ENCODE measurements at regions not wholly inside any gene's neighbourhood (a gene's known extent, or its start where the extent isn't known, plus 50 kb on each side); places are given as distances from the start of the nearest gene placed in this dataset.
A peak's percentile ranks its signal among the peaks of the same experiment; 100 is the strongest.

DNA sequence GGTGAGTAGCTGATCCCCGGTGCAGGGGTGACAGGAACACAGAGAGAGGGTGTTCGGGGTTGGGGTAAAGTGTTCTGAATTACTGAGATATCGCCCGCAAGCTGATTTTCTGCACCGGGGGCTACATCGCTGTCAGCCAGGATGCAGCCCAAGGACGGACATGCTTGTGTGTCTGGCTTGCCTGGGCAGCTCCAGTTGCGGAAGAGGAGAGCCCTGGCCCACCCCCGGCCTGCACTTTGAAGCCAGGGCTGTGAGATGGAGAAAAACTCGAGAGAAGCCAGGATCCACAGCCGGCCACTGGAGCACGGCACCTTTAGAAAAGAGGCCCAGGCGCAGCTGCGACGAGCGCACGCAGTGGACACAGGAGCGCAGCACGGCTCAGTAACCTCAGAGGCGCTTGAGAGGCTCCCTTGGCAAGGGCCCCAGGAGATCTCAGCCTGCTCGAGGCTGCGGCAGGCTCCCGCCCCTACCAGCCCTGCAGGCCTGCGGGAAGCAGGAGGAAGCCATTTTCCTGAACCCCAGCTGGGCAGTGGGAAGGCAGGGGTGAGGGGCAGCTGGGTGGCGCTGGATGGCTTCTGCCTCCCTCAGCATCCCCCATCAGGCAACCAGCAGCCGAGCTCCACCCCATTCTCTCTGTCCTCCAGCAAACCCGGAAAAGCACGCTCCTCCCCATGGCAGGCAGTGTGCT, 59.2 kb downstream of the C9orf50 start:
- Histone ChIP-seq H3K4me3 (no peak overlapping the region), H3K9me3 (no peaks in the 10 kb centered on the region), H3K27me3 (ENCODE audit: low read depth) (no peaks in the 10 kb centered on the region), H3K36me3 (replicated peaks) (no peaks in the 10 kb centered on the region), H3K4me1 (peaks cover 16% of the 10 kb centered on the region)
- no peak for DNase-seq (ENCODE audit: low spot score in 2 of 2)
- in situ Hi-C loops (cut with MboI; ENCODE audit: low sequenced_read_pairs), result no loop called here

- in situ Hi-C loops (cut with MboI; ENCODE audit: low sequenced_read_pairs), result no loop called here
- Histone ChIP-seq H3K4me1 (peaks cover 20% of the 10 kb centered on the region), H3K36me3 (replicated peaks) (no peaks in the 10 kb centered on the region), H3K9me3 (no peaks in the 10 kb centered on the region), H3K27me3 (ENCODE audit: low read depth) (no peaks in the 10 kb centered on the region), H3K4me3 (no peak overlapping the region)
- DNase-seq (ENCODE audit: low spot score in 2 of 2), result no peak
These were observed 60.0 kb downstream of the C9orf50 start for GRCh38 chr9:129560881-129561306.

- no peak for DNase-seq (ENCODE audit: low spot score in 2 of 2)
- peaks cover 20% of the 10 kb centered on the region for H3K4me1 ChIP-seq
- in situ Hi-C loops (cut with MboI; ENCODE audit: low sequenced_read_pairs), result no loop called here
These were observed 61.4 kb downstream of the C9orf50 start for GRCh38 chr9:129559506-129559881.

GRCh38 chr9:129558551-129559505, 62.1 kb downstream of the C9orf50 start:
- in situ Hi-C loops (cut with MboI; ENCODE audit: low sequenced_read_pairs), result no loop called here
- Histone ChIP-seq H3K36me3 (replicated peaks) (no peaks in the 10 kb centered on the region), H3K4me3 (no peak overlapping the region), H3K4me1 (peaks cover 20% of the 10 kb centered on the region), H3K9me3 (no peaks in the 10 kb centered on the region), H3K27me3 (ENCODE audit: low read depth) (no peaks in the 10 kb centered on the region)
- no peak for DNase-seq (ENCODE audit: low spot score in 2 of 2)

More at GRCh38 chr9:129559506-129559881, 61.4 kb downstream of the C9orf50 start:
- H3K36me3 ChIP-seq (replicated peaks), result no peaks in the 10 kb centered on the region
- no peaks in the 10 kb centered on the region for H3K27me3 ChIP-seq (ENCODE audit: low read depth)
- H3K9me3 ChIP-seq, result no peaks in the 10 kb centered on the region
- no peak overlapping the region for H3K4me3 ChIP-seq

GRCh38 chr9:129558063-129558550, 62.8 kb downstream of the C9orf50 start:
- in situ Hi-C loops (cut with MboI; ENCODE audit: low sequenced_read_pairs), result no loop called here

DNA sequence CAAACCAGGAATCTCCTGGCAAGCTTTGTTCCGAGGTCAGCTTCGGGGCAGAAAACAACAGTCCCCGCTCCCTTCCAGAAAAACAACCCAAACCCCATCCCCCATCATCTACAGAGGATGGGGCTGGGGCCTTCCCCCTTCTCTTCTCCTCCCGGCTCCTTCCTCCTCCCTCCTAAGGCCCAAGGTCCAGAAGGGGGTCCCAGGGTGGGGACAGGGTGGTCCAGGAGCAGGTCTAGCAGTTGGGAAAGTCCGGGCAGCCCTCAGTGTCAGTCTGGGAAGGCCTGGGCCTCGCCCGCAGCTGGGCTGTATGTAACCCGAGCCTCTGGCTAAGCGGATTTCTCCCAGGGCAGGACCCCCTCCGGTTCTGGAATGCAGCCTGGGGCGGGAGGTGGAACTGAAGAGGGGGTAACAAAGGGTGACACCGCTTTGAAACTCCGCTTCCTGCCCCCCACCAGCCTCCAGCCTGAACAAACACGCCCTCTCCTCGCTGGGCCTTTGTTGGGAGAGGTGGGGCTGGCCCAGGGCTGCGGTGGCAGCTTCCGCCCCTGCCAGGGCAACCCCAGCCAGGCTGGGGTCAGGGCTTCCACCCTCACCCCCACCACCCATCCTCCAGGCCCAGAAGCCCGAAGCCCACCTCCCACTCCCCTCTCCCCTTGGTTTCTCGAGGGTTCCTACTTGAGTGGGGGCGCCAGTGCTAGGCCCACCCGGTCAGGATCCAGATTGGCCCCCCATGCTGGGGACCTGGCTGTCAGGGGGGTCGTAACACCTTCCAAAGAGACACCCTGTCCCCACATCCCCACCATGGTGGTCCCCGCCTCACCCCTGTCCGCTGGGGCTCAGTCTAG, 63.5 kb downstream of the C9orf50 start:
- Histone ChIP-seq H3K4me1 (peaks cover 24% of the 10 kb centered on the region), H3K9me3 (no peaks in the 10 kb centered on the region), H3K27me3 (ENCODE audit: low read depth) (no peaks in the 10 kb centered on the region), H3K36me3 (replicated peaks) (no peaks in the 10 kb centered on the region), H3K4me3 (no peak overlapping the region)
- peak; percentile 87 to 94 for DNase-seq (ENCODE audit: low spot score in 2 of 2)
- in situ Hi-C loops (cut with MboI; ENCODE audit: low sequenced_read_pairs), result no loop called here

More at GRCh38 chr9:129558063-129558550, 62.8 kb downstream of the C9orf50 start:
- Histone ChIP-seq H3K36me3 (replicated peaks) (no peaks in the 10 kb centered on the region), H3K9me3 (no peaks in the 10 kb centered on the region), H3K27me3 (ENCODE audit: low read depth) (no peaks in the 10 kb centered on the region), H3K4me1 (peaks cover 20% of the 10 kb centered on the region), H3K4me3 (no peak overlapping the region)
- DNase-seq (ENCODE audit: low spot score in 2 of 2), result no peak

DNA sequence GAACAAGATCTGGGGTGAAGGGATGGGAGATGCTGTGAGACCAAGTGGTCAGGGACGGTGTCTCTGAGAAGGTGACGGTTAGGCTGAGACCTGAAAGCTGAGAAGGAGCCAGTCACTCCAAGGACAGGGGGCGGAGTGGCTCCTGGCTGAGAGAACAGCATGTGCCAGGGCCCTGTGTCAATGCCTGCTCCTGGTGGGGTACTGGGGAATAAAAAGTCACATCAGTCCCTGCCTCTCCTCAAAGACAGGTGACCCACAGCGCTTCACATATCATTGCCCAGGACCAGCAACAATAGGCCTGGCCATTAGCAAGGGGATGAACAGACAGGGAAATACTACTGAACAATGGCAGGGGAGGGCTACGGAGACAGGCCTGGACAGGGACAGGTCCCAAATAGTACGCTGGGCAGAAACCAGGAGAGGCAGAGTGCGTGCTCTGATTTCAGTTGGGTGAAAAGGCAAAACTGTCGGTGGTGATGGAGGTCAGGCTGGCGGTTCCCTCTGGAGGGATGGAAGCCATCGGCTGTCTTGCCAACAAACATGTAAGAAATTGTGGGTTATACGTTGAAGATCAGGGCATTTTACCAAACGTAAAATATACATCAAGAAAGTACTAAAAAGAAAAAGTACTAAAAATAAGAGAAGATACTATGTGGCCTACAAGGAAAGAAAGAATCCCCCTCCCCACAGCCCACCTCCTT, 64.3 kb downstream of the C9orf50 start:
- Histone ChIP-seq H3K9me3 (no peaks in the 10 kb centered on the region), H3K36me3 (replicated peaks) (no peaks in the 10 kb centered on the region), H3K4me1 (peaks cover 24% of the 10 kb centered on the region), H3K4me3 (no peak overlapping the region), H3K27me3 (ENCODE audit: low read depth) (no peaks in the 10 kb centered on the region)
- in situ Hi-C loops (cut with MboI; ENCODE audit: low sequenced_read_pairs), result no loop called here
- DNase-seq (ENCODE audit: low spot score in 2 of 2), result no peak

DNA sequence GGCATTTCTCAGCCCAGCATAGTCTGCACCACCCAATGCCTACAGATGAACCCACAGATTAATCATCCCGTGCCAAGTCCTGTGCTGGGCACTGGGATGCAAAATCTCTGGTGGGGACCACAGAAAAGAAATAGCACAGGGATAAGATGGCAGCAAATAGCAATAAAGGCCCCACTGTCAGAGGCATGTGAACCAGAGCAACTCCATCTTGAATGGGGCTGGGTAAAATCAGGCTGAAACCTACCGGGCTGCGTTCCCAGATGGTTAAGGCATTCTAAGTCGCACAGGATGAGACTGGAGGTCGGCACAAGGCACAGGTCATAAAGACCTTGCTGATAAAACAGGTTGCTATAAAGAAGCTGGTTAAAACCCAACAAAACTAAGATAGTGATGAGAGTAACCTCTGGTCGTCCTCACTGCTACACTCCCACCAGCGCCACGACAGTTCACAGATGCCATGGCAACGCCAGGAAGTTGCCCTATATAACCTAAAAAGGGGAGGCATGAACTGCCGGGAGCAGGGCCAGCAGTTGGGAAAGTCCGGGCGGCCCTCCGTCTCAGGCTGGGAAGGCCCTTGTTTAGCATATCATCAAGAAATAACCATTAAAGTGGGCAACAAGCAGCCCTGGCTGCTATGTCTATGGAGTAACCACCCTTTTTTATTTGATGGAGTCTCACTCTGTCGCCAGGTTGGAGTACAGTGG, 65.2 kb downstream of the C9orf50 start:
- H3K4me3 ChIP-seq, result no peak overlapping the region
- in situ Hi-C loops (cut with MboI; ENCODE audit: low sequenced_read_pairs), result no loop called here
- peaks cover 24% of the 10 kb centered on the region for H3K4me1 ChIP-seq
- H3K36me3 ChIP-seq (replicated peaks), result no peaks in the 10 kb centered on the region
- H3K27me3 ChIP-seq (ENCODE audit: low read depth), result no peaks in the 10 kb centered on the region
- DNase-seq (ENCODE audit: low spot score in 2 of 2), result no peak
- no peaks in the 10 kb centered on the region for H3K9me3 ChIP-seq

- in situ Hi-C loops (cut with MboI; ENCODE audit: low sequenced_read_pairs), result no loop called here
- Histone ChIP-seq H3K27me3 (ENCODE audit: low read depth) (no peaks in the 10 kb centered on the region), H3K4me1 (peaks cover 24% of the 10 kb centered on the region), H3K4me3 (no peak overlapping the region), H3K9me3 (no peaks in the 10 kb centered on the region), H3K36me3 (replicated peaks) (no peaks in the 10 kb centered on the region)
- no peak for DNase-seq (ENCODE audit: low spot score in 2 of 2)
These were observed 66.3 kb downstream of the C9orf50 start for GRCh38 chr9:129554649-129555048.

GRCh38 chr9:129553277-129553676, 67.6 kb downstream of the C9orf50 start:
- peaks cover 23% of the 10 kb centered on the region for H3K4me1 ChIP-seq
- in situ Hi-C loops (cut with MboI; ENCODE audit: low sequenced_read_pairs), result no loop called here
- H3K9me3 ChIP-seq, result no peaks in the 10 kb centered on the region
- H3K4me3 ChIP-seq, result no peak overlapping the region
- no peaks in the 10 kb centered on the region for H3K36me3 ChIP-seq (replicated peaks)
- no peaks in the 10 kb centered on the region for H3K27me3 ChIP-seq (ENCODE audit: low read depth)
- no peak for DNase-seq (ENCODE audit: low spot score in 2 of 2)

GRCh38 chr9:129552064-129552463, 68.8 kb downstream of the C9orf50 start:
- Histone ChIP-seq H3K36me3 (replicated peaks) (no peaks in the 10 kb centered on the region), H3K9me3 (no peaks in the 10 kb centered on the region), H3K4me3 (no peak overlapping the region), H3K4me1 (peaks cover 12% of the 10 kb centered on the region), H3K27me3 (ENCODE audit: low read depth) (no peaks in the 10 kb centered on the region)
- no peak for DNase-seq (ENCODE audit: low spot score in 2 of 2)
- in situ Hi-C loops (cut with MboI; ENCODE audit: low sequenced_read_pairs), result no loop called here

GRCh38 chr9:129551393-129551973, 69.4 kb downstream of the C9orf50 start:
- DNase-seq (ENCODE audit: low spot score in 2 of 2), result no peak
- in situ Hi-C loops (cut with MboI; ENCODE audit: low sequenced_read_pairs), result no loop called here
- H3K9me3 ChIP-seq, result no peaks in the 10 kb centered on the region
- no peaks in the 10 kb centered on the region for H3K27me3 ChIP-seq (ENCODE audit: low read depth)
- H3K4me3 ChIP-seq, result no peak overlapping the region
- peaks cover 6% of the 10 kb centered on the region for H3K4me1 ChIP-seq
- H3K36me3 ChIP-seq (replicated peaks), result no peaks in the 10 kb centered on the region

Measured in HAP-1 (cell line).